B cell (primary cell): ENCODE measurements at regions not wholly inside any gene's neighbourhood (a gene's known extent, or its start where the extent isn't known, plus 50 kb on each side); places are given as distances from the start of the nearest gene placed in this dataset.

Source experiments
- ATAC-seq: fragments of 200-7000 bp; cut with Tn5 transposase; one replicate; pipeline ENCODE4 v1.10.0; 2021; ENCODE audit warnings: low read depth, mild to moderate bottlenecking, moderate number of reproducible peaks, moderate library complexity
- CTCF ChIA-PET: fragments of 350-600 bp; sonication (Branson Sonifier 250); formaldehyde crosslinking; loops from one replicate; lab custom pipeline; 2021; ENCODE audit warnings: antibody characterized with exemption, inconsistent platforms; lab: Charles Lee
- POLR2A ChIA-PET: fragments of 350-600 bp; sonication (Branson Sonifier 250); formaldehyde crosslinking; loops from one replicate; lab custom pipeline; 2021; ENCODE audit warnings: antibody characterized with exemption; lab: Charles Lee
- DNase-seq: peaks from one replicate; pipeline ENCODE4 v3.0.0; 2013
- H2AFZ ChIP-seq: 2 replicates; pipeline ENCODE4 v1.6.1; 2012; ENCODE audit warnings: mild to moderate bottlenecking, low read depth, low read length; ENCODE audit not compliant: insufficient read depth, poor library complexity, severe bottlenecking
- H3K27ac ChIP-seq, 2 donors: 1 replicate in 1 of 2; 2 replicates in 1 of 2; pipeline ENCODE4 v1.5.1; 2012 to 2013; ENCODE audit warnings: low read length in 2 of 2, mild to moderate bottlenecking in 2 of 2, moderate library complexity in 1 of 2
- H3K27me3 ChIP-seq, 4 experiments: fragments of 200-600 bp in 1 of 4; sonication (generic) in 1 of 4; replicated peaks in 1 of 4; 1 replicate in 2 of 4; 2 replicates in 2 of 4; pipeline versions ENCODE4 v1.6.1 to v1.7.0; 2013 to 2016; ENCODE audit warnings: low read length in 3 of 4, mild to moderate bottlenecking in 2 of 4, mixed read lengths in 1 of 4, moderate library complexity in 1 of 4; ENCODE audit not compliant: insufficient read depth in 4 of 4, control insufficient read depth in 3 of 4; ENCODE audit errors: control extremely low read depth in 1 of 4
- H3K36me3 ChIP-seq, 2 experiments: replicated peaks in 1 of 2; 1 replicate in 1 of 2; 2 replicates in 1 of 2; pipeline versions ENCODE4 v1.6.1 to v1.7.1; 2013; ENCODE audit warnings: low read length in 1 of 2; ENCODE audit not compliant: insufficient read depth in 2 of 2, control insufficient read depth in 1 of 2; ENCODE audit errors: control extremely low read depth in 1 of 2, extremely low read depth in 1 of 2
- H3K4me1 ChIP-seq, 2 donors: fragments of 200-600 bp in 1 of 2; sonication (generic) in 1 of 2; 1 replicate in 1 of 2; 2 replicates in 1 of 2; pipeline versions ENCODE4 v1.5.1 to v1.6.1; 2013 to 2017; ENCODE audit warnings: low read length in 2 of 2; ENCODE audit not compliant: control insufficient read depth in 2 of 2, insufficient read depth in 2 of 2
- H3K4me2 ChIP-seq: replicated peaks from 2 replicates; pipeline ENCODE3; 2012; ENCODE audit warnings: mild to moderate bottlenecking, low read depth, low read length; ENCODE audit not compliant: poor library complexity, severe bottlenecking
- H3K4me3 ChIP-seq, 5 experiments: fragments of 200-600 bp in 1 of 5; sonication (generic) in 1 of 5; 1 replicate in 3 of 5; 2 replicates in 2 of 5; pipeline versions ENCODE4 v1.5.1 to v1.7.0; 2011 to 2016; ENCODE audit warnings: low read length in 4 of 5, mild to moderate bottlenecking in 4 of 5, low read depth in 2 of 5, control low read depth in 1 of 5, moderate library complexity in 1 of 5; ENCODE audit not compliant: insufficient read depth in 1 of 5; ENCODE audit errors: control extremely low read depth in 1 of 5, extremely low read depth in 1 of 5
- H3K79me2 ChIP-seq: fragments of 200-600 bp; sonication (generic); one replicate; pipeline ENCODE4 v1.6.0; 2016; ENCODE audit warnings: low read length; ENCODE audit not compliant: control insufficient read depth, insufficient read depth
- H3K9ac ChIP-seq: fragments of 200-600 bp; sonication (generic); 2 replicates; pipeline ENCODE4 v1.6.1; 2017; ENCODE audit warnings: mild to moderate bottlenecking, low read length, moderate library complexity
- H3K9me3 ChIP-seq, 3 donors: one replicate each; pipeline versions ENCODE4 v1.6.1 to v1.7.1; 2013; ENCODE audit warnings: low read length in 2 of 3; ENCODE audit not compliant: control insufficient read depth in 2 of 3, insufficient read depth in 1 of 3; ENCODE audit errors: control extremely low read depth in 1 of 3
- H4K20me1 ChIP-seq: 2 replicates; pipeline ENCODE4 v1.6.0; 2012; ENCODE audit warnings: mild to moderate bottlenecking, low read length; ENCODE audit not compliant: insufficient read depth, control insufficient read depth, poor library complexity, severe bottlenecking
- H3K27ac Mint-ChIP-seq: one replicate; pipeline ENCODE4 v1.8.0; 2021; ENCODE audit warnings: mixed read lengths
- H3K27me3 Mint-ChIP-seq: one replicate; pipeline ENCODE4 v1.8.0; 2021; ENCODE audit warnings: mixed read lengths
- H3K4me1 Mint-ChIP-seq: one replicate; pipeline ENCODE4 v1.8.0; 2021; ENCODE audit warnings: mixed read lengths
- H3K4me3 Mint-ChIP-seq: one replicate; pipeline ENCODE4 v1.8.0; 2021; ENCODE audit warnings: mixed read lengths
- H3K9me3 Mint-ChIP-seq: one replicate; pipeline ENCODE4 v1.8.0; 2022; ENCODE audit warnings: mixed read lengths; ENCODE audit not compliant: insufficient read depth
- EZH2 ChIP-seq: IDR thresholded peaks from 2 replicates; pipeline ENCODE4 v1.6.1; 2012; ENCODE audit warnings: borderline replicate concordance, low read depth, mild to moderate bottlenecking, moderate library complexity, low read length; ENCODE audit not compliant: insufficient read depth, poor library complexity, severe bottlenecking
- WGBS: methylation state at CpG from one replicate; pipeline ENCODE4 v1.1.5; 2013; ENCODE audit warnings: missing lambda C conversion rate; ENCODE audit not compliant: insufficient coverage; 5-methylcytosine and 5-hydroxymethylcytosine counted together
- intact Hi-C: fragments of 100-400 bp; cut with micrococcal nuclease; formaldehyde crosslinking; loops from one replicate; pipeline ENCODE4 v1.10.0; 2022
- TF ChIP-seq, protein P1 (sequence below): fragments of 200-600 bp; IDR thresholded peaks from one replicate; pipeline ENCODE4 v1.8.0; 2022; ENCODE audit warnings: antibody characterized with exemption, mild to moderate bottlenecking

GRCh38 chr2:128750328-128751165 is 431.9 kb upstream of the HS6ST1 start:
- H3K27ac Mint-ChIP-seq = no peak overlapping the region
- ChIA-PET CTCF (interaction anchor here (1.8 kb wide), 1 partner anchor 14 kb away, joined by 9 read pairs; no protein-coding TSS in a partner anchor), POLR2A (no interaction called here)
- H3K79me2 ChIP-seq = no peaks in the 10 kb centered on the region
- H3K9me3 Mint-ChIP-seq = no peaks in the 10 kb centered on the region
- H3K27me3 ChIP-seq = no peaks in the 10 kb centered on the region
- H3K4me3 Mint-ChIP-seq = no peak overlapping the region
- no peaks in the 10 kb centered on the region for H3K36me3 ChIP-seq
- no peak overlapping the region for H3K4me2 ChIP-seq
- H3K9me3 ChIP-seq = no peaks in the 10 kb centered on the region
- H3K9ac ChIP-seq = no peak overlapping the region
- WGBS = 63% methylated on average over 7 of the region's 12 CpGs
- TF ChIP-seq EZH2 = no peak
- TF ChIP-seq, protein P1, sequence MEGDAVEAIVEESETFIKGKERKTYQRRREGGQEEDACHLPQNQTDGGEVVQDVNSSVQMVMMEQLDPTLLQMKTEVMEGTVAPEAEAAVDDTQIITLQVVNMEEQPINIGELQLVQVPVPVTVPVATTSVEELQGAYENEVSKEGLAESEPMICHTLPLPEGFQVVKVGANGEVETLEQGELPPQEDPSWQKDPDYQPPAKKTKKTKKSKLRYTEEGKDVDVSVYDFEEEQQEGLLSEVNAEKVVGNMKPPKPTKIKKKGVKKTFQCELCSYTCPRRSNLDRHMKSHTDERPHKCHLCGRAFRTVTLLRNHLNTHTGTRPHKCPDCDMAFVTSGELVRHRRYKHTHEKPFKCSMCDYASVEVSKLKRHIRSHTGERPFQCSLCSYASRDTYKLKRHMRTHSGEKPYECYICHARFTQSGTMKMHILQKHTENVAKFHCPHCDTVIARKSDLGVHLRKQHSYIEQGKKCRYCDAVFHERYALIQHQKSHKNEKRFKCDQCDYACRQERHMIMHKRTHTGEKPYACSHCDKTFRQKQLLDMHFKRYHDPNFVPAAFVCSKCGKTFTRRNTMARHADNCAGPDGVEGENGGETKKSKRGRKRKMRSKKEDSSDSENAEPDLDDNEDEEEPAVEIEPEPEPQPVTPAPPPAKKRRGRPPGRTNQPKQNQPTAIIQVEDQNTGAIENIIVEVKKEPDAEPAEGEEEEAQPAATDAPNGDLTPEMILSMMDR = no peak
- H4K20me1 ChIP-seq = no peaks in the 10 kb centered on the region
- H3K27me3 Mint-ChIP-seq = peaks cover 3% of the 10 kb centered on the region
- intact Hi-C loops = loop anchor here (5.0 kb wide), 1 partner anchor 428 kb away; no protein-coding TSS in a partner anchor
- peaks cover 31 to 37% of the 10 kb centered on the region in 2 donors for H3K4me1 ChIP-seq
- ATAC-seq (no peak), DNase-seq (no peak)
- no peak overlapping the region for H3K4me3 ChIP-seq
- peaks cover 33% of the 10 kb centered on the region for H3K4me1 Mint-ChIP-seq
- no peak overlapping the region for H3K27ac ChIP-seq
- peak overlapping the region; percentile 19 for H2AFZ ChIP-seq

GRCh38 chr2:128751746-128752145 is 433.1 kb upstream of the HS6ST1 start:
- no peaks in the 10 kb centered on the region for H3K9me3 Mint-ChIP-seq
- H3K36me3 ChIP-seq = no peaks in the 10 kb centered on the region
- H3K9ac ChIP-seq = no peak overlapping the region
- no peaks in the 10 kb centered on the region for H3K27me3 ChIP-seq
- peaks cover 38 to 49% of the 10 kb centered on the region in 2 donors for H3K4me1 ChIP-seq
- no peaks in the 10 kb centered on the region for H3K27me3 Mint-ChIP-seq
- no peak overlapping the region for H2AFZ ChIP-seq
- H3K79me2 ChIP-seq = no peaks in the 10 kb centered on the region
- no peak for TF ChIP-seq EZH2
- TF ChIP-seq, protein P1 = no peak
- intact Hi-C loops = loop anchor here (5.0 kb wide), 1 partner anchor 429 kb away; no protein-coding TSS in a partner anchor
- H3K27ac ChIP-seq = no peak overlapping the region
- no peak overlapping the region for H3K27ac Mint-ChIP-seq
- no peak overlapping the region for H3K4me2 ChIP-seq
- H3K4me3 ChIP-seq = no peak overlapping the region
- no peaks in the 10 kb centered on the region for H3K9me3 ChIP-seq
- no peaks in the 10 kb centered on the region for H4K20me1 ChIP-seq
- DNase-seq (no peak), ATAC-seq (no peak)
- POLR2A ChIA-PET = no interaction called here
- H3K4me1 Mint-ChIP-seq = peaks cover 43% of the 10 kb centered on the region
- no CpG with 5 or more reads among the region's 5 CpGs for WGBS
- CTCF ChIA-PET = interaction anchor here (1.2 kb wide), 1 partner anchor 15 kb away, joined by 3 read pairs; no protein-coding TSS in a partner anchor
- H3K4me3 Mint-ChIP-seq = no peak overlapping the region
